OCI-LY1 (cell line): ENCODE measurements at regions not wholly inside any gene's neighbourhood (a gene's known extent, or its start where the extent isn't known, plus 50 kb on each side); places are given as distances from the start of the nearest gene placed in this dataset.
"Not testable (repeated sequence)": the region's sequence is repeated elsewhere in the genome, so short reads cannot be mapped to it uniquely, and the experiment has no call there.

Experiments
- H2AFZ ChIP-seq: fragments of 200-600 bp; sonication (generic), shearing (Covaris generic); 2 replicates; pipeline ENCODE4 v1.6.0; 2014; ENCODE audit warnings: antibody characterized with exemption, mild to moderate bottlenecking, low read length
- H3F3A ChIP-seq: fragments of 200-600 bp; sonication (generic), shearing (Covaris generic); 2 replicates; pipeline ENCODE4 v1.6.0; 2014; ENCODE audit warnings: mild to moderate bottlenecking, antibody characterized with exemption, low read length, moderate library complexity; ENCODE audit not compliant: insufficient read depth
- H3K27ac ChIP-seq: fragments of 200-600 bp; sonication (generic); 2 replicates; pipeline ENCODE4 v1.5.1; 2014; ENCODE audit warnings: low read length, mixed run types, mild to moderate bottlenecking, low read depth; ENCODE audit not compliant: poor library complexity, severe bottlenecking
- H3K27me3 ChIP-seq: fragments of 200-600 bp; sonication (generic); 2 replicates; pipeline ENCODE4 v1.6.0; 2014; ENCODE audit warnings: antibody characterized with exemption, mild to moderate bottlenecking, low read length, moderate library complexity; ENCODE audit not compliant: insufficient read depth
- H3K36me3 ChIP-seq: fragments of 200-600 bp; sonication (generic); 2 replicates; pipeline ENCODE4 v1.6.1; 2014; ENCODE audit warnings: mild to moderate bottlenecking, antibody characterized with exemption, low read length, moderate library complexity, mixed read lengths; ENCODE audit not compliant: insufficient read depth
- H3K4me1 ChIP-seq: fragments of 200-600 bp; sonication (generic); 2 replicates; pipeline ENCODE4 v1.5.1; 2014; ENCODE audit warnings: mild to moderate bottlenecking, low read length, moderate library complexity; ENCODE audit not compliant: insufficient read depth, severe bottlenecking
- H3K4me2 ChIP-seq: fragments of 200-600 bp; sonication (generic), shearing (Covaris generic); 2 replicates; pipeline ENCODE4 v1.6.1; 2014; ENCODE audit warnings: low read length
- H3K4me3 ChIP-seq: fragments of 200-600 bp; sonication (generic); 2 replicates; pipeline ENCODE4 v1.5.1; 2014; ENCODE audit warnings: low read length, low read depth, mild to moderate bottlenecking, mixed read lengths; ENCODE audit not compliant: poor library complexity, severe bottlenecking
- H3K79me2 ChIP-seq: fragments of 200-600 bp; shearing (Covaris generic); 2 replicates; pipeline ENCODE4 v1.6.1; 2016; ENCODE audit warnings: mixed run types, low read length, mixed read lengths; ENCODE audit not compliant: insufficient read depth
- H3K9ac ChIP-seq: fragments of 200-600 bp; sonication (generic), shearing (Covaris generic); 2 replicates; pipeline ENCODE4 v1.6.1; 2014; ENCODE audit warnings: mild to moderate bottlenecking, low read length, mixed read lengths
- H3K9me2 ChIP-seq: fragments of 200-600 bp; sonication (generic), shearing (Covaris generic); 2 replicates; pipeline ENCODE4 v1.6.1; 2014; ENCODE audit warnings: low read depth, mild to moderate bottlenecking, low read length, mixed read lengths
- H3K9me3 ChIP-seq: fragments of 200-600 bp; shearing (Covaris generic); 2 replicates; pipeline ENCODE4 v1.6.1; 2014; ENCODE audit warnings: low read length, mixed read lengths
- H4K20me1 ChIP-seq: fragments of 200-600 bp; sonication (generic), shearing (Covaris generic); 2 replicates; pipeline ENCODE4 v1.6.0; 2016; ENCODE audit warnings: mild to moderate bottlenecking, low read length; ENCODE audit not compliant: insufficient read depth
- EZH2 ChIP-seq: fragments of 200-600 bp; sonication (generic), shearing (Covaris generic); IDR thresholded peaks from 2 replicates; pipeline ENCODE4 v1.8.0; 2017; ENCODE audit warnings: borderline replicate concordance, mixed run types, mild to moderate bottlenecking, antibody characterized with exemption, low read length, moderate library complexity, mixed read lengths
- TF ChIP-seq, protein P1 (sequence below): fragments of 200-600 bp; sonication (generic), shearing (Covaris generic); IDR thresholded peaks from 2 replicates; pipeline ENCODE4 v1.5.1; 2017; ENCODE audit warnings: mild to moderate bottlenecking, antibody characterized with exemption, low read length, moderate library complexity, mixed read lengths

DNA sequence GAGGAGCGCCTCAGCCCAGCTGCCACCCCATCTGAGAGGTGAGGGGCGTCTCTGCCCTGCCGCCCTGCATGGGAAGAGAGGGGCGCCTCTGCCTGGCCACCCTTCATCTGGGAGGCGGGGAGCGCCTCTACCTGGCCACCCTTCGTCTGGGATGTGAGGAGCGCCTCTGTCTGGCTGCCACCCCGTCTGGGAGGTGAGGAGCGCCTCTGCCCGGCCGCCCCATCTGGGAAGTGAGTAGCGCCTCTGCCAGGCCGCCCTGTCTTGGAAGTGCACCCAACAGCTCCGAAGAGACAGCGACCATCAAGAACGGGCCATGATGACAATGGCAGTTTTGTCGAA is 114.4 kb upstream of the CES5A start:
- no peaks in the 10 kb centered on the region for H3K9me2 ChIP-seq
- no peak overlapping the region for H2AFZ ChIP-seq
- TF ChIP-seq EZH2: no peak
- TF ChIP-seq, protein P1, sequence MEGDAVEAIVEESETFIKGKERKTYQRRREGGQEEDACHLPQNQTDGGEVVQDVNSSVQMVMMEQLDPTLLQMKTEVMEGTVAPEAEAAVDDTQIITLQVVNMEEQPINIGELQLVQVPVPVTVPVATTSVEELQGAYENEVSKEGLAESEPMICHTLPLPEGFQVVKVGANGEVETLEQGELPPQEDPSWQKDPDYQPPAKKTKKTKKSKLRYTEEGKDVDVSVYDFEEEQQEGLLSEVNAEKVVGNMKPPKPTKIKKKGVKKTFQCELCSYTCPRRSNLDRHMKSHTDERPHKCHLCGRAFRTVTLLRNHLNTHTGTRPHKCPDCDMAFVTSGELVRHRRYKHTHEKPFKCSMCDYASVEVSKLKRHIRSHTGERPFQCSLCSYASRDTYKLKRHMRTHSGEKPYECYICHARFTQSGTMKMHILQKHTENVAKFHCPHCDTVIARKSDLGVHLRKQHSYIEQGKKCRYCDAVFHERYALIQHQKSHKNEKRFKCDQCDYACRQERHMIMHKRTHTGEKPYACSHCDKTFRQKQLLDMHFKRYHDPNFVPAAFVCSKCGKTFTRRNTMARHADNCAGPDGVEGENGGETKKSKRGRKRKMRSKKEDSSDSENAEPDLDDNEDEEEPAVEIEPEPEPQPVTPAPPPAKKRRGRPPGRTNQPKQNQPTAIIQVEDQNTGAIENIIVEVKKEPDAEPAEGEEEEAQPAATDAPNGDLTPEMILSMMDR: no peak
- no peak overlapping the region for H3K27ac ChIP-seq
- H4K20me1 ChIP-seq: no peaks in the 10 kb centered on the region
- H3K4me2 ChIP-seq: no peak overlapping the region
- no peak overlapping the region for H3K9ac ChIP-seq
- no peaks in the 10 kb centered on the region for H3K4me1 ChIP-seq
- H3F3A ChIP-seq: no peaks in the 10 kb centered on the region
- no peak overlapping the region for H3K4me3 ChIP-seq
- H3K79me2 ChIP-seq: no peaks in the 10 kb centered on the region
- H3K36me3 ChIP-seq: no peaks in the 10 kb centered on the region
- no peaks in the 10 kb centered on the region for H3K9me3 ChIP-seq
- H3K27me3 ChIP-seq: no peaks in the 10 kb centered on the region

DNA sequence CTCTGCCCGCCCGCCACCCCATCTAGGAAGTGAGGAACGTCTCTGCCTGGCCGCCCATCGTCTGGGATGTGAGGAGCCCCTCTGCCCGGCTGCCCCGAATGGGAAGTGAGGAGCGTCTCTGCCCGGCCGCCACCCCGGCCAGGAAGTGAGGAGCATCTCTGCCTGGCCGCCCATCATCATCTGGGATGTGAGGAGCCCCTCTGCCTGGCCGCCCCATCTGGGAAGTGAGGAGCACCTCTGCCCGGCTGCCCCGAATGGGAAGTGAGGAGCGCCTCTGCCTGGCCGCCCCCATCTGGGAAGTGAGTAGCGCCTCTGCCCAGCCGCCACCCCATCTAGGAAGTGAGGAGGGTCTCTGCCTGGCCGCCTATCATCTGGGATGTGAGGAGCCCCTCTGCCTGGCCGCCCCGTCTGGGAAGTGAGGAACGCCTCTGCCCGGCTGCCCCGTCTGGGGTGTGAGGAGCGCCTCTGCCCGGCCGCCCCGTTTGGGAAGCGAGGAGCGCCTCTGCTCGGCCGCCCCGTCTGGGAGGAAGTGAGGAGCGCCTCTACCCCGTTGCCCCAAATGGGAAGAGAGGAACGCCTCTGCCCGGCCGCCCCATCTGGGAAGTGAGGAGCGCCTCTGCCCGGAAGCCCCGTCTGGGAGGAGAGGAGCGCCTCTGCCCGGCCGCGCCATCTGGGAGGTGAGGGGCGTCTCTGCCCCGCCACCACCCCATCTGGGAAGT is 113.8 kb upstream of the CES5A start:
- not testable (repeated sequence) for H3K4me1 ChIP-seq, H2AFZ ChIP-seq, H3K27ac ChIP-seq, H3K9me2 ChIP-seq, H3K27me3 ChIP-seq, H3K36me3 ChIP-seq, H3K9me3 ChIP-seq, H4K20me1 ChIP-seq, H3K79me2 ChIP-seq, H3K4me2 ChIP-seq, H3K4me3 ChIP-seq, H3F3A ChIP-seq, H3K9ac ChIP-seq

DNA sequence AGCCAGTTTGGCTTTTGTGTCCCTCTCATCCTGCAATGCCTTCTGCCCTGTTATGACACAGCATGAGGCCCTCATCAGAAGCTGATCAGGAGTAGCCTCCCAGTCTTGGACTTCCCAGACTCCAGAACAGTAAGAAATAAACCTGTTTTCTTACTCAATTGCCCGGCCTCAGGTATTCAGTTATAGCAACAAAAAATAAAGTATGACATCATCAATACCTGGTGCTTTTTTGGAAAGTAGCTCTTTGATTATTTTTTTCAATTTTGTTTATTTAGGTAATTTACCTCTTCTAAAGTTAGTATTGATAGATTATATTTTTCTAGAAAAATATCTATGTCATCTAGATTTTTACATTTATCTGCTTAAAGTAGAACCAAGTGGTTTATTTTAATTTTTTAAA is 112.8 kb upstream of the CES5A start:
- Histone ChIP-seq H2AFZ (no peak overlapping the region), H3K79me2 (no peaks in the 10 kb centered on the region), H3K9me3 (no peaks in the 10 kb centered on the region), H3K4me1 (no peaks in the 10 kb centered on the region), H3K4me3 (no peak overlapping the region), H3F3A (no peaks in the 10 kb centered on the region), H4K20me1 (no peaks in the 10 kb centered on the region), H3K9me2 (no peaks in the 10 kb centered on the region), H3K27ac (no peak overlapping the region), H3K9ac (no peak overlapping the region), H3K4me2 (no peak overlapping the region), H3K27me3 (no peaks in the 10 kb centered on the region), H3K36me3 (no peaks in the 10 kb centered on the region)
- no peak for TF ChIP-seq EZH2
- TF ChIP-seq, protein P1: no peak

DNA sequence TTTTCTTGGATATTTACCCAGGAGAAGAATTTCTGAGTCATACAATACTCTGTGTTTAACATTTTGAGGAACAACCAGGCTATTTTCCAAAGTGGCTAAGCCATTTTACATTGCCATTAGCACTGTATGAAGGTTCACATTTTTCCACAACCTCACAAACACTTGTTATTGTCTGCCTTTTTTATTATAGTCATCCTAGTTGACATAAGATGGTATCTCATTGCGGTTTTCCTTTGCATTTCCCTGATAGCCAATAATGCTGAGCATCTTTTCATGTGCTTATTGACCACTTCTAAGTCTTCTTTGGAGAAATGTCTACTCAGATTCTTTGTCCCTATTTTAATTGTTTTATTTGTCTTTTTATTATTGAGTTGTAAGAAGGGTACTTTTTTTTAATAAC is 107.4 kb upstream of the CES5A start:
- Histone ChIP-seq H3K4me1 (no peaks in the 10 kb centered on the region), H4K20me1 (no peaks in the 10 kb centered on the region), H3K36me3 (no peaks in the 10 kb centered on the region), H3K9me2 (no peaks in the 10 kb centered on the region), H3F3A (no peaks in the 10 kb centered on the region), H3K4me2 (no peak overlapping the region), H3K9me3 (no peaks in the 10 kb centered on the region), H3K27ac (no peak overlapping the region), H3K27me3 (no peaks in the 10 kb centered on the region), H2AFZ (no peak overlapping the region), H3K4me3 (no peak overlapping the region), H3K9ac (no peak overlapping the region), H3K79me2 (no peaks in the 10 kb centered on the region)
- no peak for TF ChIP-seq EZH2
